Activated naive CD8-positive, alpha-beta T cell treated with anti-CD3 and anti-CD28 coated beads, Interleukin-2, amount 50 U/mL, for 24 hours (primary cell): ENCODE measurements at regions not wholly inside any gene's neighbourhood (a gene's known extent, or its start where the extent isn't known, plus 50 kb on each side); places are given as distances from the start of the nearest gene placed in this dataset.
"Not testable (repeated sequence)": the region's sequence is repeated elsewhere in the genome, so short reads cannot be mapped to it uniquely, and the experiment has no call there.

Experiments used
- ATAC-seq: fragments of 150-1000 bp; cut with Tn5 transposase; one replicate; pipeline ENCODE4 v1.10.0; 2021
- DNase-seq: peaks from one replicate; pipeline ENCODE4 v3.0.0; 2021
- H3K27ac Mint-ChIP-seq: one replicate; pipeline ENCODE4 v1.8.0; 2021; ENCODE audit warnings: mild to moderate bottlenecking, mixed read lengths
- H3K27me3 Mint-ChIP-seq: one replicate; pipeline ENCODE4 v1.8.0; 2021; ENCODE audit warnings: mixed read lengths
- H3K36me3 Mint-ChIP-seq: one replicate; pipeline ENCODE4 v1.8.0; 2021; ENCODE audit warnings: low read depth, mixed read lengths
- H3K4me1 Mint-ChIP-seq: one replicate; pipeline ENCODE4 v1.8.0; 2021; ENCODE audit warnings: mixed read lengths
- H3K4me3 Mint-ChIP-seq: one replicate; pipeline ENCODE4 v1.8.0; 2021; ENCODE audit warnings: mild to moderate bottlenecking, moderate library complexity, mixed read lengths
- H3K9me3 Mint-ChIP-seq: one replicate; pipeline ENCODE4 v1.8.0; 2021; ENCODE audit warnings: mixed read lengths

GRCh38 chr22:27106985-27107384 lies 449.6 kb downstream of the MIAT start:
- Mint-ChIP-seq H3K4me3 (no peak overlapping the region), H3K36me3 (no peaks in the 10 kb centered on the region), H3K4me1 (no peaks in the 10 kb centered on the region), H3K9me3 (peaks cover 5% of the 10 kb centered on the region), H3K27ac (no peak overlapping the region), H3K27me3 (peaks cover 12% of the 10 kb centered on the region)
- DNase-seq (no peak), ATAC-seq (no peak)

GRCh38 chr22:27107386-27107785 lies 450.0 kb downstream of the MIAT start:
- Mint-ChIP-seq H3K36me3 (no peaks in the 10 kb centered on the region), H3K27ac (no peak overlapping the region), H3K4me3 (no peak overlapping the region), H3K9me3 (peaks cover 5% of the 10 kb centered on the region), H3K27me3 (peaks cover 10% of the 10 kb centered on the region), H3K4me1 (no peaks in the 10 kb centered on the region)
- ATAC-seq (no peak), DNase-seq (no peak)

- Mint-ChIP-seq H3K27ac (no peak overlapping the region), H3K9me3 (peaks cover 5% of the 10 kb centered on the region), H3K27me3 (peaks cover 6% of the 10 kb centered on the region), H3K36me3 (no peaks in the 10 kb centered on the region), H3K4me3 (no peak overlapping the region), H3K4me1 (no peaks in the 10 kb centered on the region)
- DNase-seq (peak; percentile 5), ATAC-seq (peak; percentile 74)
Observed at GRCh38 chr22:27107824-27108223, 450.4 kb downstream of the MIAT start.

- ATAC-seq, result no peak
- no peaks in the 10 kb centered on the region for H3K4me1 Mint-ChIP-seq
- no peak overlapping the region for H3K4me3 Mint-ChIP-seq
- H3K27me3 Mint-ChIP-seq, result peaks cover 6% of the 10 kb centered on the region
- H3K9me3 Mint-ChIP-seq, result peaks cover 5% of the 10 kb centered on the region
- H3K36me3 Mint-ChIP-seq, result no peaks in the 10 kb centered on the region
- no peak for DNase-seq
- H3K27ac Mint-ChIP-seq, result no peak overlapping the region
Observed at GRCh38 chr22:27108425-27109114, 451.2 kb downstream of the MIAT start.

- not testable (repeated sequence) for H3K9me3 Mint-ChIP-seq, H3K36me3 Mint-ChIP-seq, H3K27me3 Mint-ChIP-seq, H3K4me1 Mint-ChIP-seq, DNase-seq, H3K27ac Mint-ChIP-seq, ATAC-seq, H3K4me3 Mint-ChIP-seq
Observed at GRCh38 chr22:27109406-27109805, 452.0 kb downstream of the MIAT start.

GRCh38 chr22:27110665-27111451 lies 453.5 kb downstream of the MIAT start:
- no peaks in the 10 kb centered on the region for H3K36me3 Mint-ChIP-seq
- H3K4me1 Mint-ChIP-seq, result no peaks in the 10 kb centered on the region
- ATAC-seq (no peak), DNase-seq (no peak)
- peaks cover 7% of the 10 kb centered on the region for H3K27me3 Mint-ChIP-seq
- no peak overlapping the region for H3K4me3 Mint-ChIP-seq
- H3K9me3 Mint-ChIP-seq, result peaks cover 5% of the 10 kb centered on the region
- no peak overlapping the region for H3K27ac Mint-ChIP-seq

DNA sequence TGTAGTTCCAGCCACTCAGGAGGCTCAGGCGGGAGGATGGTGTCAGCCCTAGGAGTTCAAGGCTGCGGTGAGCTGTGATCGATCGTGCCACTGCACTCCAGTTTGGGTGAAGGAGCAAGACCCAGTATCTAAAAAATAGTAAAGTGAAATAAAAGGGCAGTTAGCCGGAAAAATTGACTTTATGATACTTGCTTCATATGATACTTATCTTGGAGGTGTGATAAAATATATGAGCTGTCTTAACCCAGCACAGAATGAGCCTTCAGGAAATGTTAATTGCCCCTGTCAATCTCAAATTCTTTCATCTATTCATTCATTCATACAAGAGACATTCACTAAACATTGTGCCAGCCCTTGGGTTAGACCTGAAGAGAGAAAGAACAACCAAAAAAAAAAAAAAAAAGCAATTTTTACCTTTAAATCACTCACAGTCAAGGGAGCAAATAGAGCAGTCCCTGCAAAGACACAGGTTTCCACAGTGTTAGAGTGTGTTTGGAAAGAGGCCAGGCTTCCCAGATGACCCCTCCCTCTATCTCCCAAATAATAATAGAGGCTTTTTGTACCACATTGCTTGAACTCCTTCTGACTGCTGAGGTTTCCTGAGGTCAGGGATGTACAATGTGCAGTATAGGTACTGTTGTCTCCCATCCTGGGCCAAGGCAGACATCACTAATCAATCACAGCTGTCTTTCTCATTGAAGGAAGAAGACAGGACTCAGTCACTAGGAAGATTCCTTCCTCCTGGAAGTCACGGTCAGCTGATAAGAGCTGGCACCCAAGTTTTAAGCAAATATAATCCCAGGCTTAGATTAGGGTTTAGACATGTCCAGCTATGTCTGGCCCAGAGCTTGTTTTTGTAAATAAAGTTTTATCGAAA lies 454.6 kb downstream of the MIAT start:
- ATAC-seq (no peak), DNase-seq (no peak)
- Mint-ChIP-seq H3K27me3 (peaks cover 7% of the 10 kb centered on the region), H3K36me3 (no peaks in the 10 kb centered on the region), H3K27ac (no peak overlapping the region), H3K4me3 (no peak overlapping the region), H3K4me1 (no peaks in the 10 kb centered on the region), H3K9me3 (peaks cover 5% of the 10 kb centered on the region)

GRCh38 chr22:27113211-27113635 lies 455.8 kb downstream of the MIAT start:
- DNase-seq, result no peak
- ATAC-seq, result no peak
- no peaks in the 10 kb centered on the region for H3K4me1 Mint-ChIP-seq
- no peak overlapping the region for H3K4me3 Mint-ChIP-seq
- peaks cover 5% of the 10 kb centered on the region for H3K9me3 Mint-ChIP-seq
- no peaks in the 10 kb centered on the region for H3K36me3 Mint-ChIP-seq
- peaks cover 9% of the 10 kb centered on the region for H3K27me3 Mint-ChIP-seq
- H3K27ac Mint-ChIP-seq, result no peak overlapping the region

DNA sequence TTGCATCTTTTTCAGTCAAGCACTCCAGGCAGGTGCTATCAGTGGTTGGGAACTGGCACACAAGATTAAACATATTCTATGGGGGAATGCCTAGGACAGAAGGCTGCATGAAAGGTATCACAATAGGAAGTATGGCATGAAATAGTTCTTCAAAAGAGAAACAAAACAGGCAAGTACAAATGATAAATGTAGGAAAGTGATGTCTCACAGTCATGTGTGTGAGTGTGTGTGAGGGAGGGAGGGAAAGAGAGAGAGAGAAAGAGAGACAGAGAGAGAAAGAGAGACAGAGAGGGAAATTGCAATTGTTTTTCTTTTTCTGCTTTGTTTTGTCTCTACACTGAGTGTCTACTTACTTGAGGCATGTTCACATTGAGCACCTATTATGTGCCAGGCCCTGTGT lies 456.3 kb downstream of the MIAT start:
- H3K27ac Mint-ChIP-seq, result no peak overlapping the region
- H3K4me1 Mint-ChIP-seq, result no peaks in the 10 kb centered on the region
- ATAC-seq (no peak), DNase-seq (no peak)
- peaks cover 5% of the 10 kb centered on the region for H3K9me3 Mint-ChIP-seq
- no peaks in the 10 kb centered on the region for H3K36me3 Mint-ChIP-seq
- H3K4me3 Mint-ChIP-seq, result no peak overlapping the region
- peaks cover 9% of the 10 kb centered on the region for H3K27me3 Mint-ChIP-seq

DNA sequence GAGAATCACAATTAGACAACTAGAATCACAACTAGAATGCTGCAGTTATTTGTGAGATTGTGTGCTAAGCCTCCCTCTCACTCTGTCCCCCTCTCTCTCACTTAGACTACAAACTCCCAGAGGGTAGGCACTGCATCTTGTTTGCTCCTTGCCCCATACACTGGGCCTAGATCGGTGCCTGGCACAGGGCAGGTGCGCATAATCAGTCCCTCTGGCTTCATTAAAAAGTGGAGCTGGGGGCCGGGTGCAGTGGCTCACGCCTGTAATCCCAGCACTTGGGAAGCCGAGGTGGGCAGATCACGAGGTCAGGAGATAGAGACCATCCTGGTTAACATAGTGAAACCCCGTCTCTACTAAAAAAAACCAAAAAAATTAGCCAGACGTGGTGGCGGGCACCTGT lies 456.8 kb downstream of the MIAT start:
- no peaks in the 10 kb centered on the region for H3K4me1 Mint-ChIP-seq
- peaks cover 7% of the 10 kb centered on the region for H3K27me3 Mint-ChIP-seq
- DNase-seq (no peak), ATAC-seq (no peak)
- no peak overlapping the region for H3K4me3 Mint-ChIP-seq
- no peaks in the 10 kb centered on the region for H3K36me3 Mint-ChIP-seq
- no peak overlapping the region for H3K27ac Mint-ChIP-seq
- peaks cover 2% of the 10 kb centered on the region for H3K9me3 Mint-ChIP-seq

- Mint-ChIP-seq H3K36me3 (no peaks in the 10 kb centered on the region), H3K9me3 (no peaks in the 10 kb centered on the region), H3K27ac (no peak overlapping the region), H3K4me3 (no peak overlapping the region), H3K27me3 (peaks cover 6% of the 10 kb centered on the region), H3K4me1 (no peaks in the 10 kb centered on the region)
- DNase-seq, result no peak
- ATAC-seq, result no peak
Observed at GRCh38 chr22:27115410-27115809, 458.0 kb downstream of the MIAT start.

GRCh38 chr22:27115816-27116256 lies 458.4 kb downstream of the MIAT start:
- no peak overlapping the region for H3K4me3 Mint-ChIP-seq
- no peaks in the 10 kb centered on the region for H3K36me3 Mint-ChIP-seq
- H3K9me3 Mint-ChIP-seq, result no peaks in the 10 kb centered on the region
- DNase-seq (no peak), ATAC-seq (no peak)
- no peak overlapping the region for H3K27ac Mint-ChIP-seq
- peaks cover 6% of the 10 kb centered on the region for H3K27me3 Mint-ChIP-seq
- H3K4me1 Mint-ChIP-seq, result no peaks in the 10 kb centered on the region

DNA sequence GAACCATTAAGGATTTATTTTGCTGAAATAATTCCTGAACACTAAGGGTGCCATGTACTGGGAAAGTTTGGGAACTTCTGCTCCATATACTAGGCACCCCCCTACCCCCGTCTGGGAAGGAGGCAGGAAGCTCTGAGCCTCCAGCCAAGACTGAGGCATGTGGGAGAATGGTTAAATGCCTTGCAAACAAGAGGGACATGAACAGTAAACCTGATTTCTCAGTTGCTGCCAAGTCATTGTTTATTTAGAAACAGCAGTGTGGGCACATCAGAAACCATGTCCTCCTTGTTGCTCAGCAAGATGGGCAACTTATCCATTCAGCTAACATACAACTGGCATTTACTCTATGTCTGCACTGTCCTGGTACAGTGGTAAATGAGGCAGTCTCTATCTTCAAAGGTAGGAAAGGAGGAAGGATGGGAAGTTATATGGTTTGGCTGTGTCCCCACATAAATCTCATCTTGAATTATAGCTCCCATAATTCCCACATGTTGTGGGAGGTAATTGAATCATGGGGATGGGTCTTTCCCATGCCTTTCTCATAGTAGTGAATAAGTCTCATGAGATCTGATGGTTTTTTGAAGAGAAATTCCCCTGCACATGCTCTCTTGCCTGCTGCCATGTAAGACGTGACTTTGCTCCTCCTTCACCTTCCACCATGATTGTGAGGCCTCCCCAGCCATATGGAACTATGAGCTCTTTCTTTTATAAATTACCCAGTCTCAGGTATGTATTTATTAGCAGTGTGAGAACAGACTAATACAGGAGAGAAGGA lies 459.1 kb downstream of the MIAT start:
- no peaks in the 10 kb centered on the region for H3K4me1 Mint-ChIP-seq
- ATAC-seq, result no peak
- DNase-seq, result no peak
- H3K27ac Mint-ChIP-seq, result no peak overlapping the region
- no peaks in the 10 kb centered on the region for H3K9me3 Mint-ChIP-seq
- no peak overlapping the region for H3K4me3 Mint-ChIP-seq
- H3K27me3 Mint-ChIP-seq, result peaks cover 8% of the 10 kb centered on the region
- H3K36me3 Mint-ChIP-seq, result no peaks in the 10 kb centered on the region

DNA sequence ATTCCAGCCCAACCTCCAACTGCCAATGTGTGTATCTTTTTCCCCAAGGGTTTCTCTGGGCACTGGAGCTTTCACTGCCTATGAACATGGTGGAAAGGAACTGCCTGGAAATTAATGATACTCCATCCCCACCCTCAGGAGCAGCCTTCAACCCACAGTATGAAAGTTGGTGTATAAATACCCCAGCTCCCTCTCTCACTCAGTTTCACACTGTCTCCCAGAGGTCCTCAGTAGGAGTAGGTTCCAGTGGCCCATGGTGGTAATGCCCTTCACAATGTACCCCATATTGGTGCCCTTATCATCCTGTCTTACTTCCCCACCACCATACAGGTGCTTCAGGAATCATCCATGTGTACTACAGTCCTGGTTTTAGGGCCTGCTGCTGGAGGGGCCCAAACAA lies 462.6 kb downstream of the MIAT start:
- no peaks in the 10 kb centered on the region for H3K9me3 Mint-ChIP-seq
- peaks cover 4% of the 10 kb centered on the region for H3K4me1 Mint-ChIP-seq
- H3K36me3 Mint-ChIP-seq, result no peaks in the 10 kb centered on the region
- ATAC-seq (no peak), DNase-seq (no peak)
- no peak overlapping the region for H3K27ac Mint-ChIP-seq
- H3K4me3 Mint-ChIP-seq, result no peak overlapping the region
- peaks cover 18% of the 10 kb centered on the region for H3K27me3 Mint-ChIP-seq
